OCI-LY7 (cell line): ENCODE measurements at regions not wholly inside any gene's neighbourhood (a gene's known extent, or its start where the extent isn't known, plus 50 kb on each side); places are given as distances from the start of the nearest gene placed in this dataset.

Experiments used
- EZH2phosphoT487 ChIP-seq: fragments of 200-600 bp; sonication (generic); IDR thresholded peaks from 2 replicates; pipeline ENCODE4 v1.6.1; 2018; ENCODE audit warnings: low read depth, borderline replicate concordance, mild to moderate bottlenecking, mixed run types, antibody characterized with exemption, low read length, moderate library complexity, mixed read lengths
- TF ChIP-seq, protein P1 (sequence below): fragments of 200-600 bp; sonication (generic); conservative IDR thresholded peaks from 2 replicates; pipeline ENCODE4 v1.5.1; 2014; ENCODE audit warnings: mild to moderate bottlenecking, antibody characterized with exemption, low read length, moderate library complexity, mixed read lengths

DNA sequence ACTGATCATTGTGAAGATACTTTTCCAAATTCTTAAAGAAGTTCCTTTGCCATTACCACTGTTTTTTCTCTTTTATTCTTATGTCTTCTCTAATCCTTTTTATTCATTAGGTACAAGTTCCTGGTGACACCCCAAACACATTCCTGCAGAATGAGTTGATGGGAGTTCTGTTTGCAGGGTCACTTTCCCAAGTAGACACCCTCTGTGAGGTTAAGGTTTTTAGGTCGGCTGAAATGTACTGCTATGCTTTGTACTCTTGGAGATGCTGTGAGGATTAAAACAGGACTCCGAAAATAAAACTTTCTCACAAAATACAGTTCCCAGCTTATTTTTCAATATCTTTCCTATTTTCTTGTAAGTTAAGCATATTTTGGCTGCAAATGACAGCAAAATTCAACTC lies 143.3 kb upstream of the TLE4 start:
- TF ChIP-seq, protein P1, sequence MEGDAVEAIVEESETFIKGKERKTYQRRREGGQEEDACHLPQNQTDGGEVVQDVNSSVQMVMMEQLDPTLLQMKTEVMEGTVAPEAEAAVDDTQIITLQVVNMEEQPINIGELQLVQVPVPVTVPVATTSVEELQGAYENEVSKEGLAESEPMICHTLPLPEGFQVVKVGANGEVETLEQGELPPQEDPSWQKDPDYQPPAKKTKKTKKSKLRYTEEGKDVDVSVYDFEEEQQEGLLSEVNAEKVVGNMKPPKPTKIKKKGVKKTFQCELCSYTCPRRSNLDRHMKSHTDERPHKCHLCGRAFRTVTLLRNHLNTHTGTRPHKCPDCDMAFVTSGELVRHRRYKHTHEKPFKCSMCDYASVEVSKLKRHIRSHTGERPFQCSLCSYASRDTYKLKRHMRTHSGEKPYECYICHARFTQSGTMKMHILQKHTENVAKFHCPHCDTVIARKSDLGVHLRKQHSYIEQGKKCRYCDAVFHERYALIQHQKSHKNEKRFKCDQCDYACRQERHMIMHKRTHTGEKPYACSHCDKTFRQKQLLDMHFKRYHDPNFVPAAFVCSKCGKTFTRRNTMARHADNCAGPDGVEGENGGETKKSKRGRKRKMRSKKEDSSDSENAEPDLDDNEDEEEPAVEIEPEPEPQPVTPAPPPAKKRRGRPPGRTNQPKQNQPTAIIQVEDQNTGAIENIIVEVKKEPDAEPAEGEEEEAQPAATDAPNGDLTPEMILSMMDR = no peak
- no peak for TF ChIP-seq EZH2phosphoT487
